Transverse colon (tissue), 4 donors: ENCODE measurements at regions not wholly inside any gene's neighbourhood (a gene's known extent, or its start where the extent isn't known, plus 50 kb on each side); places are given as distances from the start of the nearest gene placed in this dataset.

Experiments
- POLR2A ChIP-seq: fragments of 450-650 bp; IDR thresholded peaks from one replicate; pipeline ENCODE4 v1.6.1; 2016; ENCODE audit warnings: antibody characterized with exemption, mild to moderate bottlenecking, moderate library complexity
- POLR2AphosphoS5 ChIP-seq, 3 donors: sonication (generic); formaldehyde crosslinking; IDR thresholded peaks; one replicate each; pipeline ENCODE4 v1.6.1; 2016; ENCODE audit warnings: antibody characterized with exemption in 3 of 3
- TF ChIP-seq, protein P1 (sequence below), 5 experiments: fragments of 200-600 bp in 3 of 5; fragments of 450-650 bp in 2 of 5; sonication (generic) in 3 of 5; IDR thresholded peaks; 1 replicate in 2 of 5; 2 replicates in 3 of 5; pipeline ENCODE4 v1.5.1; 2016 to 2017; ENCODE audit warnings: antibody characterized with exemption in 5 of 5, inconsistent platforms in 3 of 5, mild to moderate bottlenecking in 2 of 5, moderate library complexity in 1 of 5

DNA sequence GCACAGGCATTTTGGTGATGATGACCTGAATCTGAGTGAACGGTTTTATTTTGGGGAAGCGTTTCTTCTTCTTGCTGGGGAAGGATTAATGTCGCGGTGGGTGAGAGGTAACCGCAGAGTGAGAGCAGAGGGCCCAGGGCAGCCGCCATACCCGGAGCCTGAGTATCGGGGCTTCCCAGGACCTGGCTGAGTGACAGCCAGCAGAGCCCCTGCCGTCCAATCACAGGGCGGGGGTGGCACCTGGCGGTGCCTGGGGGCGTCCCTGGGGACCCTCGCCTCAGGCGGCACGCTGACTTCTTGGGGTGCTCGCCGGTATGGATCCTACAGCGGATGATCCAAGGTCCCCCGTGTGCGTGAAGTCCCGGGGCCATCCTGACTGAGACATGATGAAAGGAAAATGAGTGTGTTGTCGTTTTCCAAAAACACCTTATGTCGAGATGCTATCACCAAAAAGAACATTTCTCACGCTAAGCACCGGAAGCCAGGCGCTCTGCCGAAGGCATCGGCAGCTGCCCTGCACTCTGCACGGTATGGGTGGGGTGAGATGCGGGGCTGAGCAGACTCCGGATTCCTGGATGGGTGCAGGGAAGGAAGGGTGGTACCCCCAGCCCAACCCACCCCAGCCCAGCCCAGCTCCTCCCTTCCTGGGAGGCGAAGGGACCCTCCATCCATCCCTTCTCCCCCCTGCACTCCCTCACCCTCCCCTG is 227.9 kb upstream of the SHH start:
- TF ChIP-seq, protein P1, sequence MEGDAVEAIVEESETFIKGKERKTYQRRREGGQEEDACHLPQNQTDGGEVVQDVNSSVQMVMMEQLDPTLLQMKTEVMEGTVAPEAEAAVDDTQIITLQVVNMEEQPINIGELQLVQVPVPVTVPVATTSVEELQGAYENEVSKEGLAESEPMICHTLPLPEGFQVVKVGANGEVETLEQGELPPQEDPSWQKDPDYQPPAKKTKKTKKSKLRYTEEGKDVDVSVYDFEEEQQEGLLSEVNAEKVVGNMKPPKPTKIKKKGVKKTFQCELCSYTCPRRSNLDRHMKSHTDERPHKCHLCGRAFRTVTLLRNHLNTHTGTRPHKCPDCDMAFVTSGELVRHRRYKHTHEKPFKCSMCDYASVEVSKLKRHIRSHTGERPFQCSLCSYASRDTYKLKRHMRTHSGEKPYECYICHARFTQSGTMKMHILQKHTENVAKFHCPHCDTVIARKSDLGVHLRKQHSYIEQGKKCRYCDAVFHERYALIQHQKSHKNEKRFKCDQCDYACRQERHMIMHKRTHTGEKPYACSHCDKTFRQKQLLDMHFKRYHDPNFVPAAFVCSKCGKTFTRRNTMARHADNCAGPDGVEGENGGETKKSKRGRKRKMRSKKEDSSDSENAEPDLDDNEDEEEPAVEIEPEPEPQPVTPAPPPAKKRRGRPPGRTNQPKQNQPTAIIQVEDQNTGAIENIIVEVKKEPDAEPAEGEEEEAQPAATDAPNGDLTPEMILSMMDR (IDR thresholded peaks at IDR 0.05): no peak
- TF ChIP-seq POLR2A: no peak
- no peak for TF ChIP-seq POLR2AphosphoS5 (IDR thresholded peaks at IDR 0.05)
